GM12864 (cell line): ENCODE measurements at regions not wholly inside any gene's neighbourhood (a gene's known extent, or its start where the extent isn't known, plus 50 kb on each side); places are given as distances from the start of the nearest gene placed in this dataset.
A peak's percentile ranks its signal among the peaks of the same experiment; 100 is the strongest.
"Not testable (repeated sequence)": the region's sequence is repeated elsewhere in the genome, so short reads cannot be mapped to it uniquely, and the experiment has no call there.

Experiments
- DNase-seq: peaks from one replicate; pipeline ENCODE4 v3.0.0-alpha.2; 2011; ENCODE audit warnings: low read depth
- H3K4me3 ChIP-seq: 2 replicates; pipeline ENCODE4 v1.5.1; 2011; ENCODE audit warnings: mild to moderate bottlenecking, low read depth, low read length, control low read depth
- TF ChIP-seq, protein P1 (sequence below): IDR thresholded peaks from 2 replicates; pipeline ENCODE4 v1.5.1; 2011; ENCODE audit warnings: low read depth, mild to moderate bottlenecking, moderate library complexity, low read length, control low read depth, inconsistent platforms; ENCODE audit errors: missing control alignments

- TF ChIP-seq, protein P1, sequence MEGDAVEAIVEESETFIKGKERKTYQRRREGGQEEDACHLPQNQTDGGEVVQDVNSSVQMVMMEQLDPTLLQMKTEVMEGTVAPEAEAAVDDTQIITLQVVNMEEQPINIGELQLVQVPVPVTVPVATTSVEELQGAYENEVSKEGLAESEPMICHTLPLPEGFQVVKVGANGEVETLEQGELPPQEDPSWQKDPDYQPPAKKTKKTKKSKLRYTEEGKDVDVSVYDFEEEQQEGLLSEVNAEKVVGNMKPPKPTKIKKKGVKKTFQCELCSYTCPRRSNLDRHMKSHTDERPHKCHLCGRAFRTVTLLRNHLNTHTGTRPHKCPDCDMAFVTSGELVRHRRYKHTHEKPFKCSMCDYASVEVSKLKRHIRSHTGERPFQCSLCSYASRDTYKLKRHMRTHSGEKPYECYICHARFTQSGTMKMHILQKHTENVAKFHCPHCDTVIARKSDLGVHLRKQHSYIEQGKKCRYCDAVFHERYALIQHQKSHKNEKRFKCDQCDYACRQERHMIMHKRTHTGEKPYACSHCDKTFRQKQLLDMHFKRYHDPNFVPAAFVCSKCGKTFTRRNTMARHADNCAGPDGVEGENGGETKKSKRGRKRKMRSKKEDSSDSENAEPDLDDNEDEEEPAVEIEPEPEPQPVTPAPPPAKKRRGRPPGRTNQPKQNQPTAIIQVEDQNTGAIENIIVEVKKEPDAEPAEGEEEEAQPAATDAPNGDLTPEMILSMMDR, result no peak
- DNase-seq, result no peak
- H3K4me3 ChIP-seq, result no peak overlapping the region
Observed at GRCh38 chr12:75658286-75658685, 146.9 kb upstream of the KRR1 start.

DNA sequence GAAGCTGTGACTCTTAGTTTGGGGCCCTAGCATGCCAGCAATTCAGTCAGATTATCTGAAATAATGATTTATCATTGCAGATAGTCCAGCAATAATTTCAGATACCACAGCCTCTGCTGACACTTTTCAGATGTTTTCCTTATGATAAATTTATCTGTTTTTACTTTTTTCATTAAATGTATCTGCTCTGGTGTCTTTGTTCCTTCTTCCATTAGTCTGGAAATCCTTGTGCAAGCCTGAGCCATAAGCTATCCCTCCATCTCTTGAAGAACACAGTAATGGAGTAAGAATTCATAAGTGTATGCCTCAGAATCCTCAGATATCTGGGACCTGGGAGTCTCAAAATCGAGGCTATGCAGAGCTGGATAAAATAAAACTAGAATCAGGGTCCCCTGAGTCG, 146.4 kb upstream of the KRR1 start:
- no peak for DNase-seq
- TF ChIP-seq, protein P1, result no peak
- no peak overlapping the region for H3K4me3 ChIP-seq

DNA sequence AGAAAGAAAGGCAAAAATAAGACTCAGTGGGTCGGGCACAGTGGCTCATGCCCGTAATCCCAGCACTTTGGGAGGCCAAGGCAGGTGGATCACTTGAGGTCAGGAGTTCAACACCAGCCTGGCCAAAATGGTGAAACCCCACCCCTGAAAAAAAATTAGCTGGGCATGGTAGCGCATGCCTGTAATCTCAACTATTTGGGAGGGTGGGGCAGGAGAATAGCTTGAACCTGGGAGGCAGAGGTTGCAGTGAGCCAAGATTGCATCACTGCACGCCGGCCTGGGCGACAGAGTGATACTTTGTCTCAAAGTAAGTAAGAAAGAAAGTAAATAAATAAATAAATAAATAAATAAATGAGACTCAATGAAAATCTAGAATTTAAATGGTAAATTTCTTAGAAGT, 145.9 kb upstream of the KRR1 start:
- not testable (repeated sequence) for DNase-seq, H3K4me3 ChIP-seq

DNA sequence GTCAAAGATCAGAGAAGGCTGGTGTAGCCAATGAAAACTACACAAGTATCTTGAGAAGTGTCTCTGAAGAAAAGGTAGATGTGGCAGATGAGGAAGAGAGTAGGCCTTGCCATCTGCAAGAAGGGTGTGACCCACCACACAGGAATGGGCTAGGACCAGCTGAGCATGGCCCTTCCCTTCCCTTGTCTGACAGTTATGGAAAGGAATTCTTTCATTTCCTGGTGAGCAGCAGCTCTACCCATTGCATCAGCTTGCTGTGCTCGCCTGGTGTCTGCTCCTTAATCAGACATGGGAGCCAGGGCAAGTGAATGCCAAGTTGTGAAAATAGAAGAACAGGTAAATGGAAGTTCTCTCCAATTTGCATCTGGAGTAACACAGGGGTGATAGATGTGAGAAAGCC, 145.2 kb upstream of the KRR1 start:
- TF ChIP-seq, protein P1, result no peak
- no peak overlapping the region for H3K4me3 ChIP-seq
- no peak for DNase-seq

DNA sequence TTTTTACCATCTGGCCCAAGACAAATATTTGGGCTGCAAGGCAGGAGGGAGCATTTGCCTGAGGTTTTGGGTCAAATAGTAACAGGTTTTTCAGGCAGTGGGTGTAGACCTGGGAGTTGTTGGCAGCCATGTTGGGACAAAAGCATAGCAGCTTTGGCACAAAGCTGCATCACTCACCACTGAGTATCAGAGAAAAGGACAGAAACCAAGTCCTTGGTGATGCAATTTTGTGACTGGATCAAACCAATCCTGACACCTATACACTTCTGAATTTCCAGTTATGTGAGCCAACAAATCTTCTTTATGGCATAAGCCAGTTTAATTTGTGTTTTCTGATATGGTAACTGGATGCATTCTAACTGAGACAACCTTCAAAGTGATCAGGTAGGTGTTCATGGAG, 144.8 kb upstream of the KRR1 start:
- H3K4me3 ChIP-seq, result no peak overlapping the region
- TF ChIP-seq, protein P1, result no peak

GRCh38 chr12:75655315-75655806, 144.0 kb upstream of the KRR1 start:
- H3K4me3 ChIP-seq, result no peak overlapping the region
- DNase-seq, result peak; percentile 22
- TF ChIP-seq, protein P1, result no peak

More for the DNA sequence above, 144.8 kb upstream of the KRR1 start:
- no peak for DNase-seq

GRCh38 chr12:75651342-75651695, 139.9 kb upstream of the KRR1 start:
- H3K4me3 ChIP-seq, result no peak overlapping the region
- DNase-seq, result no peak
- TF ChIP-seq, protein P1, result no peak
